Heart left ventricle (tissue), 16 donors: ENCODE measurements at regions not wholly inside any gene's neighbourhood (a gene's known extent, or its start where the extent isn't known, plus 50 kb on each side); places are given as distances from the start of the nearest gene placed in this dataset.
A peak's percentile ranks its signal among the peaks of the same experiment; 100 is the strongest.

ENCODE experiments used
- ATAC-seq, 4 donors: fragments of 200-7000 bp; cut with Tn5 transposase; one replicate each; pipeline ENCODE4 v1.9.1; 2020 to 2022; ENCODE audit warnings: moderate library complexity in 4 of 4, mild to moderate bottlenecking in 3 of 4, moderate number of reproducible peaks in 1 of 4
- DNase-seq, 5 donors: peaks; one replicate each; pipeline ENCODE4 v3.0.0-alpha.2; 2020
- H3K27ac ChIP-seq, 12 donors: fragments of 200-600 bp; sonication (generic) in 4 of 12; one replicate each; pipeline versions ENCODE4 v1.5.0 to v1.8.0; 2016 to 2022; ENCODE audit warnings: mild to moderate bottlenecking in 2 of 12
- H3K27me3 ChIP-seq, 9 donors: fragments of 200-600 bp; sonication (generic) in 2 of 9; one replicate each; pipeline versions ENCODE4 v1.5.1 to v1.8.0; 2016 to 2022; ENCODE audit warnings: mild to moderate bottlenecking in 3 of 9
- H3K36me3 ChIP-seq, 9 donors: fragments of 200-600 bp; sonication (generic) in 2 of 9; one replicate each; pipeline versions ENCODE4 v1.5.0 to v1.8.0; 2018 to 2022; ENCODE audit warnings: mild to moderate bottlenecking in 2 of 9
- H3K4me1 ChIP-seq, 12 donors: fragments of 200-600 bp; sonication (generic) in 4 of 12; one replicate each; pipeline versions ENCODE4 v1.5.0 to v1.8.0; 2016 to 2022; ENCODE audit warnings: mild to moderate bottlenecking in 3 of 12
- H3K4me3 ChIP-seq, 12 donors: fragments of 200-600 bp; sonication (generic) in 4 of 12; one replicate each; pipeline versions ENCODE4 v1.5.0 to v1.8.0; 2017 to 2022; ENCODE audit warnings: mild to moderate bottlenecking in 9 of 12, moderate library complexity in 4 of 12
- H3K9me3 ChIP-seq, 12 donors: fragments of 200-600 bp; sonication (generic) in 4 of 12; one replicate each; pipeline versions ENCODE4 v1.5.0 to v1.8.0; 2016 to 2022; ENCODE audit warnings: mild to moderate bottlenecking in 1 of 12
- CTCF ChIP-seq, 12 donors: fragments of 200-600 bp; sonication (generic) in 4 of 12; IDR thresholded peaks; one replicate each; pipeline versions ENCODE4 v1.5.0 to v1.8.0; 2018 to 2022; ENCODE audit warnings: antibody characterized with exemption in 12 of 12, mild to moderate bottlenecking in 5 of 12
- POLR2A ChIP-seq, 2 donors: fragments of 450-650 bp; IDR thresholded peaks; one replicate each; pipeline ENCODE4 v1.6.1; 2017; ENCODE audit warnings: antibody characterized with exemption in 2 of 2, mild to moderate bottlenecking in 2 of 2, moderate library complexity in 2 of 2
- WGBS, 4 donors: extraction: QIAGEN DNeasy Blood & Tissue Kit in 2 of 4; methylation state at CpG; one replicate each; pipeline versions ENCODE4 v1.1.5 to v1.1.7; 2013 to 2018; 5-methylcytosine and 5-hydroxymethylcytosine counted together
- intact Hi-C, 10 donors: fragments of 100-400 bp; cut with DNase I; formaldehyde crosslinking; loops; one replicate each; pipeline versions ENCODE4 v1.11.1 to v1.14.2; 2022
- donor health status: ischemic (EF 13 %, LVEDD 7.1; RV severe dilation, severe dysfunction).
- donor health status: healthy with polysubstance abuse.
- donor health status: DM: no; HTN: yes; CAD: no.
- donor health status: DM: no; HTN: no; CAD: no.
- donor health status: ischemic (EF 25% LVEDD 6.9; RV normal size, moderate dysfunction).
- donor health status: ischemic (EF 25% LVEDD 5.7; RV mildly dilated, moderate dysfunction).
- donor health status: healthy.
- donor health status: DM: yes; HTN: yes; CAD: no.
- donor health status: ischemic (EF 35%, LVEDD 5.7; RV mildly dilated, moderate dysfunction).
- donor health status: nonischemic (EF 11% LVEDD 7.7; RV severe dilation, severe dysfunction).
- donor health status: DM: yes; HTN: yes; CAD: no.
- donor health status: PGD.
- donor health status: ischemic (EF 29% LVEDD 5.4; RV normal size, mild dysfunction).
- donor health status: nonischemic (EF 23%, LVEDD 6.1; RV moderate dilation, normal function).

DNA sequence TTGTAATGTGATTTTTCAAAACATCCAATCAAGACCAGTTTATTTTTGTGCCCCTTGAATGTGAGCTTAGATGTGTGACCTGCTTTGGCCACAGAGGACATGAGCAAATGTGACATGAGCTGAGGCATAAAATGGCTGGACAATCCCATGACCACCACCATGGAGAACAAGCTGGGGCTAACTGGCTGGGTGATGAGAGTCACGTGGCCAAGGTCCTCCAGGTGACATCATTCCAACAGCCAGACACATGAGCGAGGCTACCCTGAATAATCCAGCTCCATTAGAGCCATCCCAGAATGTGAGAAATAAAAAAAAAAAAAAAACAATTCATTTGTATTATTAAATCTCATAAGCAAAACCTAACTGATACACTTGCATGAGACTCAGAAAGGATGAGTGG lies 90.4 kb upstream of the LDB2 start:
- H3K27ac ChIP-seq = no peak overlapping the region
- WGBS, 4 donors = 85 to 95% (median 92%) methylated on average over 2 of the region's 2 CpGs
- peaks cover 0 to 7% (median 0%) of the 10 kb centered on the region in 12 donors for H3K4me1 ChIP-seq
- H3K9me3 ChIP-seq = no peaks in the 10 kb centered on the region
- no peak for ATAC-seq
- H3K4me3 ChIP-seq = no peak overlapping the region
- H3K27me3 ChIP-seq = no peaks in the 10 kb centered on the region
- no peak for TF ChIP-seq POLR2A (IDR thresholded peaks at IDR 0.05)
- no peak for TF ChIP-seq CTCF (IDR thresholded peaks at IDR 0.05)
- H3K36me3 ChIP-seq = no peaks in the 10 kb centered on the region
- DNase-seq = no peak
- intact Hi-C loops = no loop called here

DNA sequence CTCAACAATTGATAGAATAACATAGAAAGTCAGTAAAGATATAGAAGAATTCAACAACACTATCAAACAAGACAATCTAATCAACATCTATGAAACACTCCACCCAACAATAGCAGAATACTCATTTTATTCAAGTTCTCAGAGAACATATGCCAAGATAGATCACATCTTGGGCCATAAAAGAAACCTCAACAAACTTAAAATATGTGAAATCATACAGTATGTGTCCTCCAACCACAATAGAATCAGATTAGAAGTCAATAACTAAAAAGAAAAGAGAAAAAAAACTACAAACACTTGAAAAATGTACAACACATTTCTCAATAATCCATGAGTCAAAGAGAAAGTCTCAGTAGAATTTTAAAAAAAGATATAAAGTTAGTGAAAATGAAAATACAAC lies 78.6 kb upstream of the LDB2 start:
- Histone ChIP-seq H3K27me3 (no peaks in the 10 kb centered on the region), H3K4me3 (no peak overlapping the region), H3K27ac (no peak overlapping the region), H3K4me1 (no peaks in the 10 kb centered on the region), H3K36me3 (no peaks in the 10 kb centered on the region), H3K9me3 (no peaks in the 10 kb centered on the region)
- no peak for TF ChIP-seq POLR2A (IDR thresholded peaks at IDR 0.05)
- TF ChIP-seq CTCF (IDR thresholded peaks at IDR 0.05) = no peak
- intact Hi-C loops = no loop called here
- no peak for ATAC-seq
- no peak for DNase-seq

DNA sequence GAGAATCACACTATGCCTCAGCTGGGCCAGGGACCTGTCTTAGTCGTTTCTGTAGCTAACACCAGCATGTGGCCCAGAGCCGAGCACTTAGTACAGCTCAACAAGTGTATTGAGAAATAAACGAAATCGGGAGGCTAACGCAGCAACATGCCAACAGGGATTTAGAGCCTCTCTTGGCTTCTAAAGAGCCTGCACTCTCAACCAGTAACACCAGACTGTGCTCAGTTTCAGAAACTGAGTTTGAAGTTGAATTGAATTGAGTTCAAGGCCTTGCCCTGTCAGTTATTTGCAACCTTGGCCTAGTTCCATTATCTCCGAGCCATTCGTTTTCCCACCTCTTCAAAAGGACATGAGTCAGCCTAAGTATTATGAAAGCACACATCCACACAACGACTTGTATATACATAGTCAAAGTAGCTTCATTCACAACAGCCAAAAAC lies 71.3 kb upstream of the LDB2 start:
- whole genome bisulfite sequencing, 4 donors = 68 to 76% (median 75%) methylated on average over 8 of the region's 8 CpGs
- DNase-seq (no peak), ATAC-seq (peak in 1 of 4 donors; percentile 29)
- intact Hi-C loops = no loop called here
- Histone ChIP-seq H3K36me3 (no peaks in the 10 kb centered on the region), H3K4me3 (no peak overlapping the region), H3K4me1 (peaks cover 0 to 11% (median 0%) of the 10 kb centered on the region in 12 donors), H3K27me3 (no peaks in the 10 kb centered on the region), H3K9me3 (no peaks in the 10 kb centered on the region), H3K27ac (peak overlapping the region in 1 of 12 donors; percentile 61)
- TF ChIP-seq CTCF (IDR thresholded peaks at IDR 0.05) (no peak), POLR2A (IDR thresholded peaks at IDR 0.05) (no peak)

DNA sequence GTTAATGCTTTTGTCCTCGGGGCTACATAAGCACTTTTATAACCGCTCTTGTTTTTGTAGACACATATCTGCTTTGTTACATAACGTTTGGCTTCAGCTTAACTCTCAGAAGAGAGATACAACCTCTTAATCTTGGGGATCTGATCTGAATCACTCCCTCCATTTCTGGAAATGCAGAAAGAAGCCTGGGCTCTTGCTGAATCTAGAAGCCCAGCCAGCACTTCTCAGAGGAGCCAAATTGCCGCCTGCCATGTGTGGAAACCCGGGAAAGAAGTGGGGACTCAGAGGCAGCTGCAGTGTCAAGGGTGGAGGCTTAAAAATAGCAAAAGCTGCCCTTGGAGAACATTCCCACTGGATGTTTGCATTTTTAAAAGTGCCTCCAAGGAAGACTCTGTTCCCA lies 69.3 kb upstream of the LDB2 start:
- no peaks in the 10 kb centered on the region for H3K36me3 ChIP-seq
- DNase-seq = peak in 3 of 5 donors; percentile 20 to 51 (median 25)
- ATAC-seq = peak in 3 of 4 donors; percentile 47 to 53 (median 50)

More for the DNA sequence above, 69.3 kb upstream of the LDB2 start:
- no peaks in the 10 kb centered on the region for H3K27me3 ChIP-seq
- H3K4me1 ChIP-seq = peaks cover 0 to 11% (median 0%) of the 10 kb centered on the region in 12 donors
- TF ChIP-seq POLR2A (IDR thresholded peaks at IDR 0.05) (no peak), CTCF (IDR thresholded peaks at IDR 0.05) (no peak)
- peak overlapping the region in 1 of 12 donors; percentile 30 for H3K27ac ChIP-seq
- H3K9me3 ChIP-seq = no peaks in the 10 kb centered on the region
- no peak overlapping the region for H3K4me3 ChIP-seq
- WGBS, 4 donors = 25 to 50% (median 40%) methylated on average over 5 of the region's 5 CpGs
- intact Hi-C loops = no loop called here
